Hepatocyte (in vitro differentiated cells): ENCODE measurements at regions not wholly inside any gene's neighbourhood (a gene's known extent, or its start where the extent isn't known, plus 50 kb on each side); places are given as distances from the start of the nearest gene placed in this dataset.

Experiments used
- DNase-seq: peaks from one replicate; pipeline ENCODE4 v3.0.0-alpha.2; 2016; ENCODE audit warnings: low spot score
- H2AFZ ChIP-seq: fragments of 200-600 bp; sonication (generic); 2 replicates; pipeline ENCODE4 v1.6.0; 2016; ENCODE audit warnings: antibody characterized with exemption, mild to moderate bottlenecking
- H3K27ac ChIP-seq: fragments of 200-600 bp; sonication (generic); 2 replicates; pipeline ENCODE4 v1.5.1; 2016; ENCODE audit warnings: mild to moderate bottlenecking
- H3K27me3 ChIP-seq: fragments of 200-600 bp; sonication (generic); 2 replicates; pipeline ENCODE4 v1.6.1; 2016
- H3K36me3 ChIP-seq: fragments of 200-600 bp; sonication (generic); replicated peaks from 2 replicates; pipeline ENCODE4 v1.5.1; 2016; ENCODE audit warnings: low read depth; ENCODE audit not compliant: insufficient read depth
- H3K4me1 ChIP-seq: fragments of 200-600 bp; sonication (generic); 2 replicates; pipeline ENCODE4 v1.5.1; 2016; ENCODE audit warnings: mild to moderate bottlenecking, moderate library complexity; ENCODE audit not compliant: insufficient read depth
- H3K4me2 ChIP-seq: fragments of 200-600 bp; sonication (generic); 2 replicates; pipeline ENCODE4 v1.6.0; 2016
- H3K4me3 ChIP-seq: fragments of 200-600 bp; sonication (generic); 2 replicates; pipeline ENCODE4 v1.5.1; 2016; ENCODE audit warnings: mild to moderate bottlenecking
- H3K79me2 ChIP-seq: fragments of 200-600 bp; sonication (generic); 2 replicates; pipeline ENCODE4 v1.6.0; 2017; ENCODE audit warnings: mild to moderate bottlenecking
- H3K9me2 ChIP-seq: fragments of 200-600 bp; sonication (generic); replicated peaks from 2 replicates; pipeline ENCODE4 v1.6.0; 2017; ENCODE audit warnings: mild to moderate bottlenecking; ENCODE audit not compliant: insufficient read depth
- H3K9me3 ChIP-seq: fragments of 200-600 bp; sonication (generic); 2 replicates; pipeline ENCODE4 v1.5.1; 2016; ENCODE audit warnings: low read depth, mild to moderate bottlenecking
- H4K20me1 ChIP-seq: fragments of 200-600 bp; sonication (generic); 2 replicates; pipeline ENCODE4 v1.6.0; 2016; ENCODE audit warnings: mild to moderate bottlenecking; ENCODE audit not compliant: insufficient read depth, poor library complexity, severe bottlenecking
- EZH2 ChIP-seq: fragments of 200-600 bp; sonication (generic); IDR thresholded peaks from 2 replicates; pipeline ENCODE4 v1.6.1; 2016; ENCODE audit warnings: antibody characterized with exemption, mild to moderate bottlenecking, borderline replicate concordance
- EZH2phosphoT487 ChIP-seq: fragments of 200-600 bp; sonication (generic); IDR thresholded peaks from one replicate; pipeline ENCODE4 v1.6.1; 2018; ENCODE audit warnings: antibody characterized with exemption, mild to moderate bottlenecking, low read depth, moderate library complexity; ENCODE audit not compliant: unreplicated experiment, severe bottlenecking
- WGBS: methylation state at CpG from one replicate; pipeline ENCODE4 v1.1.6; 2016; ENCODE audit warnings: low lambda C conversion rate; ENCODE audit errors: missing lambda C conversion rate; 5-methylcytosine and 5-hydroxymethylcytosine counted together
- TF ChIP-seq, protein P1 (sequence below): fragments of 200-600 bp; sonication (generic); IDR thresholded peaks from 2 replicates; pipeline ENCODE4 v1.5.1; 2016; ENCODE audit warnings: antibody characterized with exemption, mild to moderate bottlenecking; ENCODE audit not compliant: poor library complexity

GRCh38 chr9:91156451-91157234, 205.1 kb downstream of the AUH start:
- TF ChIP-seq EZH2 (no peak), EZH2phosphoT487 (no peak)
- TF ChIP-seq, protein P1, sequence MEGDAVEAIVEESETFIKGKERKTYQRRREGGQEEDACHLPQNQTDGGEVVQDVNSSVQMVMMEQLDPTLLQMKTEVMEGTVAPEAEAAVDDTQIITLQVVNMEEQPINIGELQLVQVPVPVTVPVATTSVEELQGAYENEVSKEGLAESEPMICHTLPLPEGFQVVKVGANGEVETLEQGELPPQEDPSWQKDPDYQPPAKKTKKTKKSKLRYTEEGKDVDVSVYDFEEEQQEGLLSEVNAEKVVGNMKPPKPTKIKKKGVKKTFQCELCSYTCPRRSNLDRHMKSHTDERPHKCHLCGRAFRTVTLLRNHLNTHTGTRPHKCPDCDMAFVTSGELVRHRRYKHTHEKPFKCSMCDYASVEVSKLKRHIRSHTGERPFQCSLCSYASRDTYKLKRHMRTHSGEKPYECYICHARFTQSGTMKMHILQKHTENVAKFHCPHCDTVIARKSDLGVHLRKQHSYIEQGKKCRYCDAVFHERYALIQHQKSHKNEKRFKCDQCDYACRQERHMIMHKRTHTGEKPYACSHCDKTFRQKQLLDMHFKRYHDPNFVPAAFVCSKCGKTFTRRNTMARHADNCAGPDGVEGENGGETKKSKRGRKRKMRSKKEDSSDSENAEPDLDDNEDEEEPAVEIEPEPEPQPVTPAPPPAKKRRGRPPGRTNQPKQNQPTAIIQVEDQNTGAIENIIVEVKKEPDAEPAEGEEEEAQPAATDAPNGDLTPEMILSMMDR, result no peak
- no peaks in the 10 kb centered on the region for H3K4me1 ChIP-seq
- no peaks in the 10 kb centered on the region for H3K36me3 ChIP-seq
- H3K4me3 ChIP-seq, result no peak overlapping the region
- no peak for DNase-seq
- WGBS, result 86% methylated on average over 10 of the region's 10 CpGs
- no peaks in the 10 kb centered on the region for H3K79me2 ChIP-seq
- no peak overlapping the region for H2AFZ ChIP-seq
- no peaks in the 10 kb centered on the region for H3K9me3 ChIP-seq
- H3K9me2 ChIP-seq, result no peaks in the 10 kb centered on the region
- no peak overlapping the region for H3K27ac ChIP-seq
- H3K4me2 ChIP-seq, result no peak overlapping the region
- H4K20me1 ChIP-seq, result no peaks in the 10 kb centered on the region
- no peaks in the 10 kb centered on the region for H3K27me3 ChIP-seq

- TF ChIP-seq EZH2, result no peak
- TF ChIP-seq EZH2phosphoT487, result no peak
- TF ChIP-seq, protein P1, result no peak
- H3K4me1 ChIP-seq, result peaks cover 8% of the 10 kb centered on the region
- no peaks in the 10 kb centered on the region for H3K9me3 ChIP-seq
- H3K79me2 ChIP-seq, result no peaks in the 10 kb centered on the region
- H2AFZ ChIP-seq, result no peak overlapping the region
- DNase-seq, result no peak
- no peak overlapping the region for H3K4me3 ChIP-seq
- H3K36me3 ChIP-seq, result no peaks in the 10 kb centered on the region
- H3K27ac ChIP-seq, result no peak overlapping the region
- WGBS, result 95% methylated on average over 2 of the region's 2 CpGs
- no peaks in the 10 kb centered on the region for H3K27me3 ChIP-seq
- H3K9me2 ChIP-seq, result no peaks in the 10 kb centered on the region
- no peaks in the 10 kb centered on the region for H4K20me1 ChIP-seq
- H3K4me2 ChIP-seq, result no peak overlapping the region
Measured at GRCh38 chr9:91157883-91158282, 203.8 kb downstream of the AUH start.

DNA sequence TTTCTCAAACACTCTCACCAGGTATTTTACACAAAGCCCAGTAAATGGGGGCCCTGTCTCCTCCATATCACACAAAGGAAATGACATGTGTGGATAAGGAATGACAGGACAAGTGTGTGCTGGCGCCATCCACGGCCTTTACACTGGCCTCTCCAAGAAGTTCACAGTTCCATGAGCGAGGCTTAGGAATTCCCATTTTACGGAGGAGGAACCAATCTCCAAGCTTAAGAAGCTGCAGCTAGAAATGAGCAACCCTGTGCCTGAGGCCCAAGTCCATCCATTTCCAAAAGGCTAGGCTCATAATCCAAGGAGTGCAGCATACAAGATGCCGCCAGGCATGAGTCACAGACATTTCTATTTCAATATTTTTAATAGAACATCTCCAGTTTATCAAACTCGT, 203.4 kb downstream of the AUH start:
- H3K4me2 ChIP-seq, result no peak overlapping the region
- 74% methylated on average over 6 of the region's 6 CpGs for WGBS
- H3K4me3 ChIP-seq, result no peak overlapping the region

More for the DNA sequence above, 203.4 kb downstream of the AUH start:
- Histone ChIP-seq H3K9me3 (no peaks in the 10 kb centered on the region), H3K27me3 (no peaks in the 10 kb centered on the region), H3K36me3 (no peaks in the 10 kb centered on the region), H3K79me2 (no peaks in the 10 kb centered on the region), H4K20me1 (no peaks in the 10 kb centered on the region), H2AFZ (no peak overlapping the region), H3K9me2 (no peaks in the 10 kb centered on the region), H3K27ac (no peak overlapping the region), H3K4me1 (peaks cover 12% of the 10 kb centered on the region)
- TF ChIP-seq EZH2phosphoT487, result no peak
- no peak for TF ChIP-seq EZH2
- TF ChIP-seq, protein P1, result no peak
- no peak for DNase-seq
